K562 (cell line): ENCODE measurements at regions not wholly inside any gene's neighbourhood (a gene's known extent, or its start where the extent isn't known, plus 50 kb on each side); places are given as distances from the start of the nearest gene placed in this dataset.

Experiments used
- ATAC-seq: fragments of 200-7000 bp; cut with Tn5 transposase; 3 replicates; pipeline ENCODE4 v1.9.1; 2020; ENCODE audit warnings: moderate library complexity
- BruUV-seq: library from RNA; stranded (reverse); fragments of 400-500 nt; replicated peaks from 2 replicates; lab custom pipeline; 2021; lab: Mats Ljungman, UMichigan
- CTCF ChIA-PET: fragments of 300-600 bp; formaldehyde crosslinking; extraction: SDS; loops from one replicate; lab custom pipeline; 2021; ENCODE audit warnings: low intra/inter-chr PET ratio; lab: Yijun Ruan, JAX
- POLR2A ChIA-PET: fragments of 300-600, 350-650 bp; sonication (Branson Sonifier 250); formaldehyde crosslinking; extraction: SDS; loops from one replicate; lab custom pipeline; 2021; ENCODE audit warnings: antibody characterized with exemption, inconsistent platforms; lab: Yijun Ruan, JAX
- DNase-seq, 4 experiments: peaks; one replicate each; pipeline versions ENCODE4 v3.0.0 to v3.0.0-alpha.2; 2011 to 2018; ENCODE audit warnings: low spot score in 3 of 4, mixed read lengths in 3 of 4; ENCODE audit errors: extremely low read depth in 1 of 4
- FAIRE-seq: peaks from 2 replicates; lab custom pipeline; 2011; peaks lifted over from hg19 to GRCh38; lab: Jason Lieb, UNC
- H2AFZ ChIP-seq: 2 replicates; pipeline ENCODE4 v1.6.0; 2011; ENCODE audit warnings: low read depth, low read length, control low read depth, inconsistent platforms
- H3K27ac ChIP-seq: fragments of 200-600 bp; 3 replicates; pipeline ENCODE4 v1.8.0; 2011; ENCODE audit warnings: low read depth, mild to moderate bottlenecking, control low read depth, inconsistent platforms, low read length, moderate library complexity, mixed read lengths; ENCODE audit errors: extremely low read depth
- H3K27me3 ChIP-seq, 2 experiments: fragments of 300-600 bp in 1 of 2; 2 replicates in 1 of 2; 3 replicates in 1 of 2; pipeline versions ENCODE4 v1.6.0 to v1.8.0; 2011; ENCODE audit warnings: inconsistent platforms in 2 of 2, low read length in 2 of 2, mild to moderate bottlenecking in 1 of 2, mixed read lengths in 1 of 2, moderate library complexity in 1 of 2; ENCODE audit not compliant: control insufficient read depth in 2 of 2, insufficient read depth in 2 of 2
- H3K36me3 ChIP-seq: fragments of 300-600 bp; 3 replicates; pipeline ENCODE4 v1.8.0; 2011; ENCODE audit warnings: mild to moderate bottlenecking, low read length, inconsistent platforms; ENCODE audit not compliant: control insufficient read depth, insufficient read depth
- H3K4me1 ChIP-seq, 2 experiments: fragments of 200-600 bp in 1 of 2; replicated peaks in 1 of 2; 2 replicates in 1 of 2; 3 replicates in 1 of 2; pipeline versions ENCODE4 v1.5.1 to v1.8.0; 2011; ENCODE audit warnings: inconsistent platforms in 2 of 2, low read length in 2 of 2, mild to moderate bottlenecking in 1 of 2, mixed read lengths in 1 of 2, moderate library complexity in 1 of 2; ENCODE audit not compliant: control insufficient read depth in 2 of 2, insufficient read depth in 2 of 2
- H3K4me2 ChIP-seq: 2 replicates; pipeline ENCODE4 v1.6.1; 2011; ENCODE audit warnings: low read length, control low read depth, inconsistent platforms, mixed read lengths; ENCODE audit not compliant: insufficient read depth
- H3K4me3 ChIP-seq: fragments of 200-600 bp; sonication (generic), shearing (Covaris generic); 2 replicates; pipeline ENCODE4 v1.5.1; 2016; ENCODE audit warnings: control low read depth, inconsistent platforms
- H3K79me2 ChIP-seq: fragments of 200-600 bp; 3 replicates; pipeline ENCODE4 v1.8.0; 2011; ENCODE audit warnings: low read length, inconsistent platforms; ENCODE audit not compliant: control insufficient read depth, insufficient read depth
- H3K9ac ChIP-seq, 2 experiments: 2 replicates each; pipeline versions ENCODE4 v1.6.0 to v1.6.1; 2011; ENCODE audit warnings: low read depth in 2 of 2, low read length in 2 of 2, control low read depth in 1 of 2, inconsistent platforms in 1 of 2, mild to moderate bottlenecking in 1 of 2, mixed read lengths in 1 of 2; ENCODE audit not compliant: insufficient read depth in 1 of 2
- H3K9me1 ChIP-seq: one replicate; pipeline ENCODE4 v1.6.0; 2011; ENCODE audit warnings: inconsistent platforms, mild to moderate bottlenecking, low read length, moderate library complexity; ENCODE audit not compliant: control insufficient read depth, insufficient read depth
- H3K9me3 ChIP-seq: replicated peaks from 2 replicates; pipeline ENCODE4 v1.5.1; 2011; ENCODE audit warnings: low read depth, low read length, inconsistent platforms; ENCODE audit not compliant: control insufficient read depth, insufficient read depth
- H4K20me1 ChIP-seq: replicated peaks from 2 replicates; pipeline ENCODE4 v1.6.1; 2011; ENCODE audit warnings: low read length, inconsistent platforms, mixed read lengths; ENCODE audit not compliant: control insufficient read depth, insufficient read depth
- ELF2 ChIP-seq: fragments of 250-450 bp; sonication (Bioruptor Pico); IDR thresholded peaks from 2 replicates; pipeline ENCODE4 v1.5.0; 2021; ENCODE audit warnings: mild to moderate bottlenecking
- FOXJ2 ChIP-seq: fragments of 200-800 bp; sonication (Bioruptor generic); IDR thresholded peaks from 2 replicates; pipeline ENCODE4 v1.6.1; 2016; ENCODE audit warnings: missing genetic modification characterization, missing compliant biosample characterization
- HNRNPK ChIP-seq: fragments of 200-400 bp; formaldehyde crosslinking; IDR thresholded peaks from one replicate; pipeline ENCODE4 v1.6.1; 2018; ENCODE audit warnings: mild to moderate bottlenecking, low read depth, low read length; ENCODE audit not compliant: poor library complexity, severe bottlenecking
- KDM2B ChIP-seq: fragments of 250-450 bp; sonication (Bioruptor Pico); IDR thresholded peaks from 2 replicates; pipeline ENCODE4 v1.8.0; 2021; ENCODE audit warnings: mild to moderate bottlenecking, moderate library complexity
- MTA2 ChIP-seq: fragments of 450-650 bp; IDR thresholded peaks from 2 replicates; pipeline ENCODE4 v1.6.1; 2016; ENCODE audit warnings: low read depth
- SAFB ChIP-seq: fragments of 200-400 bp; formaldehyde crosslinking; IDR thresholded peaks from 2 replicates; pipeline ENCODE4 v1.6.1; 2017; ENCODE audit warnings: low read depth, low read length, borderline replicate concordance
- TAF1 ChIP-seq: IDR thresholded peaks from 2 replicates; pipeline ENCODE4 v1.6.1; 2011; ENCODE audit warnings: mild to moderate bottlenecking, low read length, moderate library complexity; ENCODE audit not compliant: insufficient read depth, control insufficient read depth, severe bottlenecking; ENCODE audit errors: extremely low read depth
- TBL1XR1 ChIP-seq, 2 experiments: IDR thresholded peaks; 2 replicates each; pipeline ENCODE4 v1.6.1; 2012; ENCODE audit warnings: improper control_type of control experiment in 2 of 2, low read length in 2 of 2, mild to moderate bottlenecking in 1 of 2
- TRIM28 ChIP-seq: fragments of 450-650 bp; IDR thresholded peaks from 2 replicates; pipeline ENCODE4 v1.6.1; 2017
- ZBTB7A ChIP-seq: IDR thresholded peaks from 2 replicates; pipeline ENCODE4 v1.6.1; 2011; ENCODE audit warnings: low read depth, mild to moderate bottlenecking, low read length, moderate library complexity, borderline replicate concordance; ENCODE audit not compliant: control insufficient read depth
- ZNF175 ChIP-seq: fragments of 200-800 bp; sonication (Bioruptor generic); IDR thresholded peaks from 2 replicates; pipeline ENCODE4 v1.6.1; 2016; ENCODE audit warnings: low read depth, mild to moderate bottlenecking, missing genetic modification characterization, missing compliant biosample characterization
- ZNF24 ChIP-seq: fragments of 450-650 bp; IDR thresholded peaks from 2 replicates; pipeline ENCODE4 v1.6.1; 2016
- ZZZ3 ChIP-seq: fragments of 450-650 bp; IDR thresholded peaks from 2 replicates; pipeline ENCODE4 v1.6.1; 2016; ENCODE audit warnings: antibody characterized with exemption, mild to moderate bottlenecking, moderate library complexity
- WGBS: fragments of 100-300 bp; shearing (Covaris generic); methylation state at CpG from one replicate; pipeline ENCODE4 v1.1.6; 2016; ENCODE audit warnings: low coverage, mixed read lengths; ENCODE audit not compliant: insufficient coverage; ENCODE audit errors: missing lambda C conversion rate; 5-methylcytosine and 5-hydroxymethylcytosine counted together
- in situ Hi-C: fragments of 300-500 bp; cut with MboI; formaldehyde crosslinking; loops from 4 replicates; pipeline ENCODE4 v1.15.0; 2018; ENCODE audit warnings: inconsistent platforms, mixed read lengths
- intact Hi-C: fragments of 100-400 bp; cut with micrococcal nuclease; formaldehyde crosslinking; loops from 2 replicates; pipeline ENCODE4 v1.14.2; 2022
- TF ChIP-seq, protein P1 (sequence below): sonication (generic); formaldehyde crosslinking; IDR thresholded peaks from 2 replicates; pipeline ENCODE4 v1.8.1; 2023; ENCODE audit warnings: mild to moderate bottlenecking, missing genetic modification reagents
- TF ChIP-seq, protein P2 (sequence below): fragments of 250-450 bp; sonication (Bioruptor Pico); IDR thresholded peaks from 2 replicates; pipeline ENCODE4 v1.9.0; 2021; ENCODE audit warnings: mild to moderate bottlenecking
- TF ChIP-seq, protein P3 (sequence below), 2 experiments: fragments of 200-800 bp in 1 of 2; sonication (Bioruptor generic) in 1 of 2; sonication (generic) in 1 of 2; formaldehyde crosslinking in 1 of 2; IDR thresholded peaks in 1 of 2; conservative IDR thresholded peaks in 1 of 2; 2 replicates each; pipeline versions ENCODE4 v1.5.0 to v1.6.1; 2016 to 2020; ENCODE audit warnings: missing compliant biosample characterization in 1 of 2, missing genetic modification characterization in 1 of 2, missing genetic modification reagents in 1 of 2

DNA sequence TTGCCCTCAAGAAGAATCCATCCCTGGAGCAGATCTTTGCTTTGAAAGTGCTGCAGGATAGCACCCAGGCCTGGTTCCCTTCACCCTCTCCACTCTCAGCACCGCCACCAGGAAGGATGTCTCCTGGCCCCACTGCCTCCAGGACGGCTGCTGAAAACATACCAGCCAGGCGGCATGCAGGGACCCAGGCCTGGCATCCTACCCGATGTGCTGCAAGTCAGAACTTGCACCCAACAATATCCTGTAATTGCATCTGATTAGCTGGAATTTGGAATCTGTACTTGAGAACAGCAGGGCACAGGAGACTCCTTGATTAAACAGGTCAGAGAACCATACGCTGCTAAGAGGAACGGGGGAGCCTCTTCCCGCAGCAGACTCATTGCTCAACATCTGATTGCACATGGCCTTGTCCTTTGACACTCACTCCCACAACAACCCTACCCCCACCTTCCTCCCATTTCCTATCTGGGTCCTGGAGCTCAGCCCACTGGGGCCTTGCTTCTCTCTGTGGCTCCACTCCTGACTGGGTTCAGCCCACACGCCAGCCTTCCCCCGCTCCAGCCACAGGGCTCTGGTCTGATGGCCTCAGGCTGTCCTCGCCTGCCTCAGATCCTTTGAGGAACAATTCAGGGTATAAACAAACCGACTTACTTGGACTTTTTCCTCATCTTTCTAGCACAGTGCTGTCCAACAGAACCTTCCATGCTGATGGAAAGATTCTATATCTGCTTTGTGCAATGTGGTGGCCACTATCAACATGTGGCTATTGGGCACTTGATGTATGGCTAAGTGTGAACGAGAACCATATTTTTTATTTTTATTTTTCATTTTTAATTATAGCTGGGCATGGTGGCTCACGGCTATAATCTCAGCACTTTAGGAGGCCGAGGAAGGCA is 78.0 kb downstream of the FGD2 start:
- Histone ChIP-seq H3K9me3 (no peaks in the 10 kb centered on the region), H3K27ac (peak overlapping the region; percentile 77), H3K79me2 (no peaks in the 10 kb centered on the region), H3K4me1 (peaks cover 22 to 36% of the 10 kb centered on the region in 2 experiments), H3K9me1 (no peaks in the 10 kb centered on the region), H4K20me1 (no peaks in the 10 kb centered on the region), H3K9ac (peak overlapping the region; percentile 42 to 80), H3K36me3 (no peaks in the 10 kb centered on the region), H2AFZ (peak overlapping the region; percentile 83), H3K4me2 (peak overlapping the region; percentile 61), H3K4me3 (no peak overlapping the region), H3K27me3 (no peaks in the 10 kb centered on the region)
- in situ Hi-C loops, result no loop called here
- peak; percentile 93 for ATAC-seq
- FAIRE-seq, result peak; percentile 92
- ChIA-PET CTCF (interaction anchor here (0.7 kb wide), 1 partner anchor 29 kb away, joined by 3 read pairs; no protein-coding TSS in a partner anchor), POLR2A (interaction anchor here (0.6 to 2.0 kb wide), 9 partner anchors 12 to 831 kb away, joined by 3 to 7 read pairs (median 4); no protein-coding TSS in a partner anchor)
- WGBS, result 17% methylated on average over 14 of the region's 14 CpGs
- BruUV-seq, result no TSS peak
- peak; percentile 90 to 95 (median 94) for DNase-seq
- intact Hi-C loops, result loop anchor here (2.0 kb wide), 1 partner anchor 19 kb away; no protein-coding TSS in a partner anchor
- TF ChIP-seq, protein P1, sequence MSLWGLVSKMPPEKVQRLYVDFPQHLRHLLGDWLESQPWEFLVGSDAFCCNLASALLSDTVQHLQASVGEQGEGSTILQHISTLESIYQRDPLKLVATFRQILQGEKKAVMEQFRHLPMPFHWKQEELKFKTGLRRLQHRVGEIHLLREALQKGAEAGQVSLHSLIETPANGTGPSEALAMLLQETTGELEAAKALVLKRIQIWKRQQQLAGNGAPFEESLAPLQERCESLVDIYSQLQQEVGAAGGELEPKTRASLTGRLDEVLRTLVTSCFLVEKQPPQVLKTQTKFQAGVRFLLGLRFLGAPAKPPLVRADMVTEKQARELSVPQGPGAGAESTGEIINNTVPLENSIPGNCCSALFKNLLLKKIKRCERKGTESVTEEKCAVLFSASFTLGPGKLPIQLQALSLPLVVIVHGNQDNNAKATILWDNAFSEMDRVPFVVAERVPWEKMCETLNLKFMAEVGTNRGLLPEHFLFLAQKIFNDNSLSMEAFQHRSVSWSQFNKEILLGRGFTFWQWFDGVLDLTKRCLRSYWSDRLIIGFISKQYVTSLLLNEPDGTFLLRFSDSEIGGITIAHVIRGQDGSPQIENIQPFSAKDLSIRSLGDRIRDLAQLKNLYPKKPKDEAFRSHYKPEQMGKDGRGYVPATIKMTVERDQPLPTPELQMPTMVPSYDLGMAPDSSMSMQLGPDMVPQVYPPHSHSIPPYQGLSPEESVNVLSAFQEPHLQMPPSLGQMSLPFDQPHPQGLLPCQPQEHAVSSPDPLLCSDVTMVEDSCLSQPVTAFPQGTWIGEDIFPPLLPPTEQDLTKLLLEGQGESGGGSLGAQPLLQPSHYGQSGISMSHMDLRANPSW (CRISPR knock-in tag), result no peak; the same call in 1 of the 2 replicates
- TF ChIP-seq ZZZ3 (0 out of 2 replicates have a peak, but pooled peaks have one; percentile 49), ZBTB7A (peak; percentile 79; the same call in 1 of the 2 replicates), SAFB (no peak), FOXJ2 (no peak), ZNF24 (peak; percentile 76; the same call in 1 of the 2 replicates), TRIM28 (peak; percentile 91), TAF1 (peak; percentile 39), TBL1XR1 (IDR thresholded peaks at IDR 0.05; ENCODE audit: low read length in 2 of 2) (peak; percentile 59 to 96; a peak in 3 of 4 replicates), MTA2 (peak; percentile 77), HNRNPK (no peak), KDM2B (CRISPR knock-in tag) (no peak), ELF2 (CRISPR knock-in tag) (peak; percentile 59; the same call in 1 of the 2 replicates), ZNF175 (peak; percentile 62)
- TF ChIP-seq, protein P2, sequence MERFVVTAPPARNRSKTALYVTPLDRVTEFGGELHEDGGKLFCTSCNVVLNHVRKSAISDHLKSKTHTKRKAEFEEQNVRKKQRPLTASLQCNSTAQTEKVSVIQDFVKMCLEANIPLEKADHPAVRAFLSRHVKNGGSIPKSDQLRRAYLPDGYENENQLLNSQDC (CRISPR knock-in tag), result no peak
- TF ChIP-seq, protein P3, sequence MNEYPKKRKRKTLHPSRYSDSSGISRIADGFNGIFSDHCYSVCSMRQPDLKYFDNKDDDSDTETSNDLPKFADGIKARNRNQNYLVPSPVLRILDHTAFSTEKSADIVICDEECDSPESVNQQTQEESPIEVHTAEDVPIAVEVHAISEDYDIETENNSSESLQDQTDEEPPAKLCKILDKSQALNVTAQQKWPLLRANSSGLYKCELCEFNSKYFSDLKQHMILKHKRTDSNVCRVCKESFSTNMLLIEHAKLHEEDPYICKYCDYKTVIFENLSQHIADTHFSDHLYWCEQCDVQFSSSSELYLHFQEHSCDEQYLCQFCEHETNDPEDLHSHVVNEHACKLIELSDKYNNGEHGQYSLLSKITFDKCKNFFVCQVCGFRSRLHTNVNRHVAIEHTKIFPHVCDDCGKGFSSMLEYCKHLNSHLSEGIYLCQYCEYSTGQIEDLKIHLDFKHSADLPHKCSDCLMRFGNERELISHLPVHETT (CRISPR knock-in tag; conservative IDR thresholded peaks at IDR 0.05 in 1 of 2, IDR thresholded peaks at IDR 0.05 in 1 of 2), result peak in 1 of 2 experiments; percentile 88; a peak in 2 of 4 replicates
